GM20431 (cell line): ENCODE measurements at regions not wholly inside any gene's neighbourhood (a gene's known extent, or its start where the extent isn't known, plus 50 kb on each side); places are given as distances from the start of the nearest gene placed in this dataset.
"Not testable (repeated sequence)": the region's sequence is repeated elsewhere in the genome, so short reads cannot be mapped to it uniquely, and the experiment has no call there.

Source experiments
- in situ Hi-C: fragments of 300-500 bp; cut with MseI, MboI; formaldehyde crosslinking; loops from one replicate; pipeline ENCODE4 v1.15.0; 2020; ENCODE audit warnings: low sequenced_read_pairs; ENCODE audit not compliant: unreplicated experiment

GRCh38 chr4:123593655-123594054 is 197.1 kb downstream of the SPRY1 start:
- in situ Hi-C loops: no loop called here

DNA sequence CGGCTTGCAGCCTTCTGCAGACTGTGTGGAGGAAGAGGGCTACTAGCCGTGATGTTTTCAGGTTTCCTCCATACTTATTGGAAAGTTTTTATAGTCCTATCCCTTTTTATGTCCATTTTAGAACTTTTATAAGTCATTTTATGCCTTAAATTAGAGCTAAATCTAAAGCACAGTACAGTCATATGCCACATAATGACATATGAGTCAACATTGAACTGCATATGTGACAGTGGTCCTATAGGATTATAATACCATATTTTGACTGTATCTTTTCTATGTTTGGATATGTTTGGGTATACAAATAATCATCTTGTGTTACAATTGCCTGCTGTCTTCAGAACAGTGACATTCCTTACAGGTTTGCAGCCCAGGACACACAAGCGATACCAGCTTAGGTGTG is 200.2 kb downstream of the SPRY1 start:
- in situ Hi-C loops: no loop called here

GRCh38 chr4:123597586-123597985 is 201.0 kb downstream of the SPRY1 start:
- in situ Hi-C loops: no loop called here

DNA sequence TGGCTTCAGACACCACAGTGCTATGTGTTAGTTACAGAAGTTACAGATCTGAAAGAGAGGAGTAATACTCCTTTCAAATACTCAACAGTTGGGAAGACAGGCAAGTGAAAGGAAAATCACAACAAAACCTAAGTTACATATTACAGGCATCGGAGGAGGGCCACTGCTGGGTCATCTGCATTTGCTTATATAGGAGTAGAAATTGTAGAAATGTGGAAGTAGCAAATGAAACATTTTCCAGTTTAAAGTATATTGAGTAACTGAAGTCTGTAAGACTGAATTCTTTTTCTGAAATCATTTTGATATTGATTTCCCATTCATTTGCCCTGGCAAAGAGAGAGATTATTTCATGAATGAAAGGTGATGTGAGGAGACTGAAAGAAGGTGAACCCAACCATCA is 201.7 kb downstream of the SPRY1 start:
- in situ Hi-C loops: no loop called here

DNA sequence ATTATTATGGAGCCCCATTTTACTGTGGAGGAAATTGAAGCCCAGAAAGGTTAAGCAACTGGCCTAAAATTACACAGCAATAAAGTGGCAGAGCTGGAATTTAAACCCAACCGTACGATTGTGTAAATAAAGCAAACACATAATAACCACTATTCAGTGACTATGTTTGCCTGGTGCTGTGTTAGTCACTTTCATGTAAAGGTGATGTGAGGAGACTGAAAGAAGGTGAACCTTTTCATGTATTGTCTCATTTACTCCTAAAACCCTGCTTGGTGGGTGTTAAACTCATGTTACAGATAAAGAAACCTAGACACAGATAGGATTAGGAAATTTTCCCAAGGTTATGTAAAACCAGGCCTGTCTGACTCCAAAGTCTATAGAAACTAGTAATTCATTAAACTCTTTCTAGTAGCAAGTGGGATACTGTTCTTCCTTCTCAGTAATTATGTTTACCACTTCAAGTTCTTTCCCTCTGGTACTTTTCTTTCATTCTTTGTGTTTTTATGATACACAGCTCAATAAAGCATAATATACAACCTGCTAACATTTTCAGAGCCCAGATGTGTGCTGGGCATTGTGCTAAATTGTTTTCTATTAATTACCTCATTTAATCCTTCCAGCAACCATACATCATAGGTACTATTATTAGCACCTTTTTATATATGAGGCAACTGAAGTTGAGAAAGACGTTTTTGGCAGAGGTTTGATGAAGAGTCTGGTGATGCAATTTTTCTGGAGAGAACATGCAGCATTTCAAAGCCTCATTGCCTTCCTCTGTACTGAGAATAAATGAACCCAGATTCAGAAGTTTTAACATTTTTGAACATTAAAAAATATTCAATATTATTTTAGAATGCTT is 202.7 kb downstream of the SPRY1 start:
- in situ Hi-C loops: no loop called here

GRCh38 chr4:123599920-123600810 is 203.6 kb downstream of the SPRY1 start:
- in situ Hi-C loops: no loop called here

- in situ Hi-C loops: no loop called here
Measured at GRCh38 chr4:123600987-123601904, 204.7 kb downstream of the SPRY1 start.

DNA sequence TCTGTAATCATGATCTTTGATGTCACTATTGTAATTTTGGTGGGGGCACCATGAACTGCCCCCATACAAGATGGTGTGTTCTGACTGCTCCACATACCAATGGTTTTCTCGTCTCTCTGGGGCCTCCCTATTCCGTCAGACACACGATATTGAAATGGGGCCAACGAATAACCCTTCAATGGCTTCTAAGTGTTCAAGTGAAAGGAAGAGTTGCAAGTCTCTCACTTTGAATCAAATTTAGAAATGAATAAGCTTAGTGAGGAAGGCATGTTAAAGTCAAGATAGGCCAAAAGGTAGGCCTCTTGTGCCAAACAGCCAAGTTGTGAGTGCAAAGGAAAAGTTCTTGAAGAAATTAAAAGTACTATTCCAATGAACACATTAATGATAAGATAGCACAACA is 205.4 kb downstream of the SPRY1 start:
- in situ Hi-C loops: no loop called here

GRCh38 chr4:123603165-123603564 is 206.6 kb downstream of the SPRY1 start:
- in situ Hi-C loops: no loop called here

DNA sequence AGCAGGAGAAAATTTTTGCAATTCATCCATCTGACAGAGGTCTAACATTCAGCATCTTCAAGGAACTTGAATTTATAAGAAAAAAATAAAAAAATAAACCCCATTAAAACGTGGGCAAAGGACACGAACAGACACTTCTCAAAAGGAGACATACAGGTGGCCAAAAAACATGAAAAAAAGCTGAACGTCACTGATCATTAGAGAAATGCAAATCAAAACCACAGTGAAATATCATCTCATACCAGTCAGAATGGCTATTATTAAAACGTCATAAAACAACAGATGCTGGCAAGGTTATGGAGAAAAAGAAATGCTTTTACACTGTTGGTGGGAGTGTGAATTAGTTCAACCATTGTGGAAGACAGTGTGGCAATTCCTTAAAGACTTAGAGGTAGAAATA is 209.2 kb downstream of the SPRY1 start:
- in situ Hi-C loops: not testable (repeated sequence)

DNA sequence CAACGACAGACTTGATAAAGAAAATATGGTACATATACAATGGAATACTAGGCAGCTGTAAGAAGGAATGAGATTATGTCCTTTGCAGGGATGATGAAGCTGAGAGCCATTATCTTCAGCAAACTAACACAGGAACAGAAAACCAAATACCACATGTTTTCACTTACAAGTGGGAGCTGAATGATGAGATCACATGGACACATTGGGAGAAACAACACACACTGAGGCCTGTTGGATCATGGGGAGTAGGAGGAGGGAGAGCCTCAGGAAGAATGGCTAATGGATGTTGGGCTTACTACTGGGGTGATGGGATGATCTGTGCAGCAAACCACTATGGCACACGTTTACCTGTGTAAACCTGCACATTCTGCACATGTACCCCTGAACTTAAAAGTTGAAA is 209.7 kb downstream of the SPRY1 start:
- in situ Hi-C loops: no loop called here

GRCh38 chr4:123606946-123607542 is 210.4 kb downstream of the SPRY1 start:
- in situ Hi-C loops: no loop called here

DNA sequence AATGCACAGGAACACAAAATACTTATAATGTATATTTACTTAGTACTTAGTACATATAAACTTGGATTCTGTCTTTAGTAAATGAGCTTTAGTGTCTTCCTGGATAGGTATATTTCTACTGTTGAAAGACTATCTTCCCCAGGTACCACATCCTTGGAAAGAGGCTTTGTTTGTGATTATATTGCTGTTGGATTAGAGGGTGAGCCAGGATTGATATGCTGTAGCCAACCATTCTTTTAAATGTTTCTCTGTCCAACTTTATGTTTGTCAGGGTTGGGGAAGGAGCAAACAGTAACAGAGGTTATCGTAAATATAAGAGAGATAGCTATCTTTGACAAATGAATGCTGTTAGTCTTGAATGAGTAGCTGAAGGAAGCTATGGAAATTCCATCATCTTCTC is 213.2 kb downstream of the SPRY1 start:
- in situ Hi-C loops: no loop called here

DNA sequence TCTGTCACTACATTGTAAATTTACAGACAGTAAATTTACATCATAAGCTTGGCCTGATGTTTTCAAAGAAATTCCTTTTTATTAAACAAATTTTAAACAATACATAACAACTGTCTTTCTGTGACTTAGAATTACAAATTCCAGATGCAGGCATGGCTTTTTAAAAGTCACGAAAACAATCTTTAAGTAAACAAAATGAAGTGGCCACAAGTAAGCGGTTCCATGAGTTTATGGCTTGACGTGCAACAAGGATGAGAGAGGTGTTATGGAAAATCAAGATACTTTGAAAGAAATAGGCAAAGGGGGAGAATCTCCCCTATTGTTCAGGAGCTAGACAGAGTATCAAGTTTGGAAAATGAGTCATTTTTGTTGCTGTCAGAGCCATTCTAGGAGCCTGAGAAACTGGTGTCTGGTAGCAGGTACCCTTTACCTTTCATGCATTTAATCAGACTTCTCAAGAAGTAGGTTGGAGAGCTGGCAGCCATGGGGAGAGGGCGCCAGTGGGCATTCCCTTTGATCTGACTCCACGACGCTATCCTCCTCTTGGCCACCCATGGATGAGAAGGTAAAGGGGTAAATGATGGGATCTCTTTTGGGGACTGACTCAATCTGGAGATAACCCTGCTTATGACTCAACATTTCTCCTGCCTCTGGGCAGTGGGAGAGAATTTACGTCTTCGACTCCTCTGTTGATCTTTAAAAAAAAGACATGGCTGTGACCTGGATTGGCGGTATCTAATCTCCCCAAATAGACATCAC is 217.2 kb downstream of the SPRY1 start:
- in situ Hi-C loops: no loop called here

- in situ Hi-C loops: no loop called here
Measured at GRCh38 chr4:123615901-123616300, 219.3 kb downstream of the SPRY1 start.

DNA sequence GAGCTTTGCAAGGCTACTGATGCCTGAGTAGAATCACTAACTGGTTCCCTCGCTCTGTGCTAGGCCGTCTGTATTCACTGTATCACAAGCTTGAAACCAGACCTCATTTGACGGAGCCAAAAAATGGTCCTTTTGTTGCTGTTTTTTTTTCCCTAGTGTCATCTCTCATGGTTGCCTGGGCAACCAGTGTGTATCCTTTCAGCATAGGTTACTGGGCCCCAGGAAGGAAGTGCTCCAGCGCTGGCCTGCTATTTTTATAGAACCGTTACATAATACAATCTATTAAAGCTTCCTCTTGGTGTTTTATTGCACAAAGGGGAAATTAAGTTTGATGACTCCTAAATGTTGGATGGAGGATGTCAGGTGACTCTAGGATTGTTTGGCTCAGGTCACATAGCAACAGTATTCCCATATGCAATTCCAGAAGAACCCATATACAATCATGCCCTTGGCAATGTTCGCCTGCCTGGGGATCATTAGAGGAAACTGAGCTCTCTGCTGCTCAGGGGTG is 220.4 kb downstream of the SPRY1 start:
- in situ Hi-C loops: no loop called here

DNA sequence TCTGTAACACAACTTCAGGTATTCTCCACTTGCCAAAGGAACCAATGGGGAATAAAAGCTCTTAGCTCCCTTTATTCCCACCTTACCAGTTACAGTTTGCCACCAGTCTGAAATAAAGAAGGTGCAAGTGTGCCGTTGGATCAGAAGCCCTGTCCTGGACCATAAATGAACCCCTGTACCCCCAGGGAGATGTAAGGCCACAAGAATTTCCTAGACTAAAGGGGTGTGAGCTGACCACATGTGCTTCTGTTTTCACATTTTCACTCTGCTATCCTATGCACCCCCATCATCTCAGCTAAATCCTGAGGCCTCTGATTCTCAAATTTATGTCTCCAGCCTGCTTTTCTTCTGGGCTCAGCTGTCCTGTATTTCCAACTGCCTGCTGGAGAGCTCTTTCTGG is 221.2 kb downstream of the SPRY1 start:
- in situ Hi-C loops: no loop called here

DNA sequence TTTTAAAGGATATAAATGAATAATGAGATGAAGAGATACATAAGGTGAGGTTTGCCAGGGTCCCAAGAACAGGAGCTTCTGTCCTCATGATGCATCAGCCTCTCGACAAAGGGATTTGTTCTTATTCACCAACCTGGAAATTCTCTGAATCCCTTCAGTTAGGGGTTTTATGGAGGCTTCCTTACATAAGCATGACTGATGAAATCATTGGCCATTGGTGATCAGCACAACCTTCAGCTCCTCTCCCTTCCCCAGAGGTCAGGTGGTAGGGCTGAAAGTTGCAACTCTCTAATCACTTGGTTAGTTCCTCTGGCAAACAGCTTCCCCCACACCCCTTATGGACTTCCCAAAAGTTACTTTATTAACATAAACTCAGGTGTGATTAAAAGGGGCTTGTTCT is 222.0 kb downstream of the SPRY1 start:
- in situ Hi-C loops: no loop called here

- in situ Hi-C loops: no loop called here
Measured at GRCh38 chr4:123619326-123619725, 222.7 kb downstream of the SPRY1 start.
